ENCODE measurements at regions not wholly inside any gene's neighbourhood (a gene's known extent, or its start where the extent isn't known, plus 50 kb on each side); places are given as distances from the start of the nearest gene placed in this dataset.

DNA sequence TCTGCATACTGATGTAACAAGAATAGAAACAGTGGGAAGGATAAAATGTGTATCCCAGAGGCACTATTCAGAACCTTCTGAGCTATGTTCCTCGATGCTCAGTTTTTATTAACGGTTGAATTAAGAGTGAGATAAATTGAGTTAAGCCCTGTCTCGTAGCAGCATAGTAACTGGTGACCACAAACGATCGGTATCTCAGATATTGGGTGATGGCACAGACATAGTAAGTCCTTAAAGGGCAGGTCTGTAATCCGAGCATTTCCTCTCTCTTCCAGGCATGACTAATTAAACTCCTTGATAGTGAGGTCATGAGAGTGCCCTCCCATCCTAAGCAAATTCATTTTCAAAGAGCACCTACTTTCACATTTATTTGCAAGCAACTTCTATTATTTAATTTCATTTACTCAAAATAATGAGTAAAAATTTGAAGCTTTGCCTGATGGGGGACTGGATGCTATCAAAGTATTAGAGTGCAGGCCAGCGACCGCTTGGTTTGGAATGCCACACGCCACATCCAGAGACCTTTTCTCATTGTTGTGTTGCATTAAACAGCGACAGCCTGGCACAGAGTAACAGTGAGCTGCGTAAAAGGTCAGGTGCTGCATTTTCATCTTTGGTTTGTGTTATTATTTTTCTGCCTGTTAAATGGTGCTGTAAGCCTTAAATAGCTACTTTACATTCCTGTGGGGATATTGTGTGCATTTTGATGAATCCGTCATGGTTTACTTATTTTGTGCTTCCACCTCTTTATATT is 101.9 kb downstream of the PCDH7 start:
- TF ChIP-seq, protein P1, sequence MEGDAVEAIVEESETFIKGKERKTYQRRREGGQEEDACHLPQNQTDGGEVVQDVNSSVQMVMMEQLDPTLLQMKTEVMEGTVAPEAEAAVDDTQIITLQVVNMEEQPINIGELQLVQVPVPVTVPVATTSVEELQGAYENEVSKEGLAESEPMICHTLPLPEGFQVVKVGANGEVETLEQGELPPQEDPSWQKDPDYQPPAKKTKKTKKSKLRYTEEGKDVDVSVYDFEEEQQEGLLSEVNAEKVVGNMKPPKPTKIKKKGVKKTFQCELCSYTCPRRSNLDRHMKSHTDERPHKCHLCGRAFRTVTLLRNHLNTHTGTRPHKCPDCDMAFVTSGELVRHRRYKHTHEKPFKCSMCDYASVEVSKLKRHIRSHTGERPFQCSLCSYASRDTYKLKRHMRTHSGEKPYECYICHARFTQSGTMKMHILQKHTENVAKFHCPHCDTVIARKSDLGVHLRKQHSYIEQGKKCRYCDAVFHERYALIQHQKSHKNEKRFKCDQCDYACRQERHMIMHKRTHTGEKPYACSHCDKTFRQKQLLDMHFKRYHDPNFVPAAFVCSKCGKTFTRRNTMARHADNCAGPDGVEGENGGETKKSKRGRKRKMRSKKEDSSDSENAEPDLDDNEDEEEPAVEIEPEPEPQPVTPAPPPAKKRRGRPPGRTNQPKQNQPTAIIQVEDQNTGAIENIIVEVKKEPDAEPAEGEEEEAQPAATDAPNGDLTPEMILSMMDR (conservative IDR thresholded peaks at IDR 0.05 in 1 of 2, IDR thresholded peaks at IDR 0.05 in 1 of 2; ENCODE audit: low read depth in 1 of 2, low read length in 2 of 2), result no peak
- TF ChIP-seq EZH2 (IDR thresholded peaks at IDR 0.05; ENCODE audit: low read length, missing control alignments), result no peak

Data from fibroblast of lung (primary cell).